ENCODE measurements at regions not wholly inside any gene's neighbourhood (a gene's known extent, or its start where the extent isn't known, plus 50 kb on each side); places are given as distances from the start of the nearest gene placed in this dataset.

DNA sequence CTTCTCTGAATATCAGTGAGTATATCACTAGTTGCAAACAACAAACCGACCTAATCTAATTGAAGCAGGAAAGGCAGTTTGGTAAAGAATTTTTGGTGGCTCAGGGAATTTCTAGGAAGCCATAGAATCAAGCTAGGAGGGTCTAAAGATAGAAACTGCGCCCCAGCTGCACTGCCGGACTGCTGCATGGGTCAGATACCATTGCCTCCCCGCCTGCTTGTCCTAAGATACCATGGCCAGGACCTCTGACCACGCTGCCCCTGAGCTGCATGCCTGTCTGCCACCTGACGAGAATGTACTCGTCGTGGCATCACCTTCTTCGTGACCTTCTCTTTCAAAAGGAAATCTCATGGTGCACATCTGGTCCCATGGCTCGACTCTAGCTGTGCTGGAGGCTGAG is 439.0 kb downstream of the ZSWIM6 start:
- no peak for TF ChIP-seq CTCF (IDR thresholded peaks at IDR 0.05)
- no peak for TF ChIP-seq POLR2A (IDR thresholded peaks at IDR 0.05)
